Endometrium (tissue), 2 donors: ENCODE measurements at regions not wholly inside any gene's neighbourhood (a gene's known extent, or its start where the extent isn't known, plus 50 kb on each side); places are given as distances from the start of the nearest gene placed in this dataset.

Experiments
- FAIRE-seq: peaks from 2 replicates; lab custom pipeline; 2012; peaks lifted over from hg19 to GRCh38; lab: Jason Lieb, UNC
- donor health status: control.
- donor health status: control.

- no peak for FAIRE-seq
Measured at GRCh38 chr1:4016351-4017130, 116.5 kb upstream of the C1orf174 start.

GRCh38 chr1:4017636-4018365 lies 117.7 kb upstream of the C1orf174 start:
- no peak for FAIRE-seq

- no peak for FAIRE-seq
Measured at GRCh38 chr1:4018466-4019146, 118.5 kb upstream of the C1orf174 start.

GRCh38 chr1:4019147-4019521 lies 119.1 kb upstream of the C1orf174 start:
- no peak for FAIRE-seq

- no peak for FAIRE-seq
Measured at GRCh38 chr1:4019606-4020331, 119.7 kb upstream of the C1orf174 start.

GRCh38 chr1:4020449-4020848 lies 120.4 kb upstream of the C1orf174 start:
- no peak for FAIRE-seq

GRCh38 chr1:4021136-4021973 lies 121.3 kb upstream of the C1orf174 start:
- FAIRE-seq: no peak

- no peak for FAIRE-seq
Measured at GRCh38 chr1:4021974-4022268, 121.8 kb upstream of the C1orf174 start.

- FAIRE-seq: no peak
Measured at GRCh38 chr1:4022715-4023114, 122.6 kb upstream of the C1orf174 start.

GRCh38 chr1:4023678-4024077 lies 123.6 kb upstream of the C1orf174 start:
- FAIRE-seq: no peak

GRCh38 chr1:4024811-4025210 lies 124.7 kb upstream of the C1orf174 start:
- FAIRE-seq: no peak

GRCh38 chr1:4025752-4026151 lies 125.7 kb upstream of the C1orf174 start:
- FAIRE-seq: no peak

GRCh38 chr1:4027008-4027407 lies 126.9 kb upstream of the C1orf174 start:
- no peak for FAIRE-seq

- no peak for FAIRE-seq
Measured at GRCh38 chr1:4027492-4028138, 127.5 kb upstream of the C1orf174 start.

- FAIRE-seq: no peak
Measured at GRCh38 chr1:4028139-4028501, 128.0 kb upstream of the C1orf174 start.

GRCh38 chr1:4029376-4029775 lies 129.3 kb upstream of the C1orf174 start:
- no peak for FAIRE-seq

GRCh38 chr1:4032571-4032970 lies 132.5 kb upstream of the C1orf174 start:
- no peak for FAIRE-seq

GRCh38 chr1:4033129-4033676 lies 133.1 kb upstream of the C1orf174 start:
- no peak for FAIRE-seq

- FAIRE-seq: no peak
Measured at GRCh38 chr1:4033713-4034112, 133.6 kb upstream of the C1orf174 start.

- no peak for FAIRE-seq
Measured at GRCh38 chr1:4034318-4034887, 134.3 kb upstream of the C1orf174 start.

GRCh38 chr1:4044967-4045366 lies 144.9 kb upstream of the C1orf174 start:
- no peak for FAIRE-seq
